ENCODE measurements at regions not wholly inside any gene's neighbourhood (a gene's known extent, or its start where the extent isn't known, plus 50 kb on each side); places are given as distances from the start of the nearest gene placed in this dataset.

- H3K27ac ChIP-seq: no peak overlapping the region
- TF ChIP-seq ZFX (IDR thresholded peaks at IDR 0.05; ENCODE audit: borderline replicate concordance) (no peak), CTCF (IDR thresholded peaks at IDR 0.05) (no peak)
These were observed 183.8 kb downstream of the LMO4 start for GRCh38 chr1:87512431-87512830.

- TF ChIP-seq CTCF (IDR thresholded peaks at IDR 0.05) (no peak), ZFX (IDR thresholded peaks at IDR 0.05; ENCODE audit: borderline replicate concordance) (no peak)
These were observed 184.6 kb downstream of the LMO4 start for GRCh38 chr1:87513255-87513654.

GRCh38 chr1:87513966-87514660 lies 185.4 kb downstream of the LMO4 start:
- no peak overlapping the region for H3K27ac ChIP-seq
- TF ChIP-seq CTCF (IDR thresholded peaks at IDR 0.05) (no peak), ZFX (IDR thresholded peaks at IDR 0.05; ENCODE audit: borderline replicate concordance) (no peak)

More at GRCh38 chr1:87513255-87513654, 184.6 kb downstream of the LMO4 start:
- no peak overlapping the region for H3K27ac ChIP-seq

- TF ChIP-seq CTCF (IDR thresholded peaks at IDR 0.05) (no peak), ZFX (IDR thresholded peaks at IDR 0.05; ENCODE audit: borderline replicate concordance) (no peak)
- H3K27ac ChIP-seq: no peak overlapping the region
These were observed 187.1 kb downstream of the LMO4 start for GRCh38 chr1:87515781-87516180.

- no peak for TF ChIP-seq CTCF (IDR thresholded peaks at IDR 0.05)
- TF ChIP-seq ZFX (IDR thresholded peaks at IDR 0.05; ENCODE audit: borderline replicate concordance): no peak
These were observed 190.1 kb downstream of the LMO4 start for GRCh38 chr1:87518794-87519193.

GRCh38 chr1:87521452-87521851 lies 192.8 kb downstream of the LMO4 start:
- TF ChIP-seq CTCF (IDR thresholded peaks at IDR 0.05) (no peak), ZFX (IDR thresholded peaks at IDR 0.05; ENCODE audit: borderline replicate concordance) (no peak)
- H3K27ac ChIP-seq: no peak overlapping the region

More at GRCh38 chr1:87518794-87519193, 190.1 kb downstream of the LMO4 start:
- H3K27ac ChIP-seq: no peak overlapping the region

GRCh38 chr1:87523466-87523865 lies 194.8 kb downstream of the LMO4 start:
- H3K27ac ChIP-seq: no peak overlapping the region
- TF ChIP-seq CTCF (IDR thresholded peaks at IDR 0.05) (no peak), ZFX (IDR thresholded peaks at IDR 0.05; ENCODE audit: borderline replicate concordance) (no peak)
